CD4-positive, alpha-beta memory T cell (primary cell): ENCODE measurements at regions not wholly inside any gene's neighbourhood (a gene's known extent, or its start where the extent isn't known, plus 50 kb on each side); places are given as distances from the start of the nearest gene placed in this dataset.

Experiments used
- CTCF ChIA-PET: fragments of 350-600 bp; sonication (Branson Sonifier 250); formaldehyde crosslinking; loops from one replicate; lab custom pipeline; 2021; ENCODE audit warnings: inconsistent platforms; ENCODE audit not compliant: partially characterized antibody; lab: Charles Lee
- POLR2A ChIA-PET: fragments of 350-600 bp; sonication (Branson Sonifier 250); formaldehyde crosslinking; loops from one replicate; lab custom pipeline; 2021; ENCODE audit not compliant: partially characterized antibody; lab: Charles Lee
- DNase-seq, 5 donors: peaks; one replicate each; pipeline versions ENCODE4 v3.0.0 to v3.0.0-alpha.2; 2020 to 2022; ENCODE audit warnings: mixed read lengths in 1 of 5
- H3K27ac ChIP-seq: one replicate; pipeline ENCODE4 v1.7.0; 2013; ENCODE audit warnings: low read depth, low read length
- H3K27me3 ChIP-seq: 2 replicates; pipeline ENCODE4 v1.7.0; 2013; ENCODE audit warnings: mild to moderate bottlenecking, low read length, moderate library complexity; ENCODE audit not compliant: insufficient read depth
- H3K36me3 ChIP-seq: 2 replicates; pipeline ENCODE4 v1.7.0; 2013; ENCODE audit warnings: mild to moderate bottlenecking, low read length, moderate library complexity; ENCODE audit not compliant: insufficient read depth
- H3K4me1 ChIP-seq: 2 replicates; pipeline ENCODE4 v1.7.0; 2013; ENCODE audit warnings: mild to moderate bottlenecking, low read length, moderate library complexity; ENCODE audit not compliant: insufficient read depth
- H3K4me3 ChIP-seq, 2 donors: one replicate each; pipeline ENCODE4 v1.7.0; 2013; ENCODE audit warnings: low read length in 2 of 2, mild to moderate bottlenecking in 1 of 2
- H3K9me3 ChIP-seq, 2 donors: one replicate each; pipeline ENCODE4 v1.7.0; 2013; ENCODE audit warnings: low read length in 2 of 2, control low read depth in 1 of 2; ENCODE audit not compliant: control insufficient read depth in 1 of 2
- H3K27ac Mint-ChIP-seq, 7 donors: one replicate each; pipeline ENCODE4 v1.8.0; 2020 to 2021; ENCODE audit warnings: mixed read lengths in 7 of 7, mild to moderate bottlenecking in 6 of 7, inconsistent platforms in 3 of 7, moderate library complexity in 3 of 7
- H3K27me3 Mint-ChIP-seq, 2 donors: one replicate each; pipeline ENCODE4 v1.8.0; 2020 to 2021; ENCODE audit warnings: mixed read lengths in 2 of 2
- H3K36me3 Mint-ChIP-seq, 2 donors: one replicate each; pipeline ENCODE4 v1.8.0; 2020 to 2021; ENCODE audit warnings: mixed read lengths in 2 of 2, inconsistent platforms in 1 of 2, mild to moderate bottlenecking in 1 of 2
- H3K4me1 Mint-ChIP-seq, 4 donors: one replicate each; pipeline ENCODE4 v1.8.0; 2020 to 2021; ENCODE audit warnings: mixed read lengths in 4 of 4, mild to moderate bottlenecking in 1 of 4
- H3K4me3 Mint-ChIP-seq, 8 donors: one replicate each; pipeline ENCODE4 v1.8.0; 2020 to 2021; ENCODE audit warnings: mixed read lengths in 8 of 8, mild to moderate bottlenecking in 7 of 8, moderate library complexity in 6 of 8, inconsistent platforms in 3 of 8
- H3K9me3 Mint-ChIP-seq, 8 donors: one replicate each; pipeline ENCODE4 v1.8.0; 2020 to 2021; ENCODE audit warnings: mixed read lengths in 8 of 8, mild to moderate bottlenecking in 5 of 8, inconsistent platforms in 3 of 8, moderate library complexity in 1 of 8
- intact Hi-C: fragments of 100-400 bp; cut with micrococcal nuclease; formaldehyde crosslinking; loops from one replicate; pipeline ENCODE4 v1.15.1; 2023

DNA sequence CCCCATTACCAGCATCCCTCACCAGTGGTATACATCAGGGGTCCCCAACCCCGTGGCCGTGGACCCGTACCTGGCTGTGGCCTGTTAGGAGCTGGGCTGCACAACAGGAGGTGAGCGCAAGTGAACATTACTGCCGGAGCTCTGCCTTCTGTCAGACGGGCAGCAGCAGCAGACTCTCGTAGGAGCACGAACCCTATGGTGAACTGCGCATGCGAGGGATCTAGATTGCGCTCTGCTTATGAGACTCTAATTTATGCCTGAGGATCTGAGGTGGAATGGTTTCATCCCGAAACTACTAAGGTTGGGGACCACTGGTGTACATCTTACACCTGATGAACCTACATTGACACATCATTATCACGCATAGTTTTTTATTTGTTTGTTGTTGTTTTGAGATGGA is 52.8 kb upstream of the DHX15 start:
- no peak for DNase-seq
- intact Hi-C loops: no loop called here
- no peaks in the 10 kb centered on the region for H3K36me3 Mint-ChIP-seq
- ChIA-PET POLR2A (no interaction called here), CTCF (no interaction called here)
- H3K36me3 ChIP-seq: no peaks in the 10 kb centered on the region
- no peaks in the 10 kb centered on the region for H3K9me3 ChIP-seq
- H3K4me3 ChIP-seq: no peak overlapping the region
- H3K4me3 Mint-ChIP-seq: no peak overlapping the region
- H3K4me1 Mint-ChIP-seq: peaks cover 0 to 3% (median 0%) of the 10 kb centered on the region in 4 donors
- no peaks in the 10 kb centered on the region for H3K4me1 ChIP-seq
- H3K27me3 Mint-ChIP-seq: peaks cover 5% of the 10 kb centered on the region in 2 donors
- H3K27ac ChIP-seq: no peak overlapping the region
- no peak overlapping the region for H3K27ac Mint-ChIP-seq
- no peaks in the 10 kb centered on the region for H3K9me3 Mint-ChIP-seq
- H3K27me3 ChIP-seq: no peaks in the 10 kb centered on the region

DNA sequence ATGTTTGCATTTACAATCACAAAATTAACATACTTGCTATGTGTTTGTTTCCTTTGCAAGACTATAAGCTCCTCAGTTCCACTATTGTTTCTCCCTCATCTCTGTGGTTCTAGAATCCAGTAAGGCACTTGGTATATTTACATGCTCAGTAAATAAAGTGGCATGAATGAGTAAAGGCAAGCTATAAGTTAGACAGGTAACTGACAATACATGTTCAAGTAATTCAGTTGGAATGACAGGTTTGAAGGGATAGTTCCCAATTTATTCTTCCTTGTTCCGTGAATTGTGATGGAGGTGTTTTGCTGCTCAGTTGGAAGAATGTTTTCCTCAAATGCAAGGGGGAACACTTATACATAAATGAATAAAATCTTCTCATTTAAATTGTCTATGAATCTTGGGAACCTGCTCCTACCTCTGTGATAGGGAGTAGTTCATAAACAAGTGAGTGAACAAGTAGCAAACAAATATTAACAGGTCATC is 54.1 kb upstream of the DHX15 start:
- Mint-ChIP-seq H3K9me3 (no peaks in the 10 kb centered on the region), H3K27ac (no peak overlapping the region), H3K27me3 (peaks cover 8 to 9% of the 10 kb centered on the region in 2 donors), H3K36me3 (no peaks in the 10 kb centered on the region), H3K4me1 (peaks cover 0 to 3% (median 0%) of the 10 kb centered on the region in 4 donors), H3K4me3 (no peak overlapping the region)
- intact Hi-C loops: no loop called here
- H3K36me3 ChIP-seq: no peaks in the 10 kb centered on the region
- DNase-seq: no peak
- no peaks in the 10 kb centered on the region for H3K9me3 ChIP-seq
- ChIA-PET POLR2A (no interaction called here), CTCF (no interaction called here)
- no peak overlapping the region for H3K27ac ChIP-seq
- H3K4me1 ChIP-seq: no peaks in the 10 kb centered on the region
- no peaks in the 10 kb centered on the region for H3K27me3 ChIP-seq
- no peak overlapping the region for H3K4me3 ChIP-seq

DNA sequence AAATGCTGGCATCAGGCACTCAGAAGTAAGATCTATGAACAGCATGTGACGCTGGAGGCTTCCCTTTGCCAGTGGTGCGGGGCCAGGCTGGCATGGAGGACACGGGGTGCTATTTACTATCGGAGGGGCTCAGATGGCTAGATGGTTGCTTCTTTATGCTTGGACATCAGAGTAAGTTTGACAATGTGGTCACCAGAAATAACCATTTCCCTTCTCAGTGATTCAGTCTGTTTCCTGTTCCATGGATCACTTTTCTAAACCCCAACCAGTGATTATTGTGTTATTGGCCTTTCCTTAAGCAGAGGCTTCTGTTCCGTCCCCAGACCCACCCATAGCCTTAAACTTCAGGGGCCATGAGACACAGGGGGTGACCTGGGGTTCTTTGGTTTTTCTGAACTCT is 55.4 kb upstream of the DHX15 start:
- Mint-ChIP-seq H3K9me3 (peaks cover 0 to 2% (median 0%) of the 10 kb centered on the region in 8 donors), H3K27ac (no peak overlapping the region), H3K36me3 (no peaks in the 10 kb centered on the region), H3K27me3 (peaks cover 10 to 12% of the 10 kb centered on the region in 2 donors), H3K4me1 (peaks cover 0 to 3% (median 0%) of the 10 kb centered on the region in 4 donors), H3K4me3 (peak overlapping the region in 1 of 8 donors; percentile 5)
- H3K36me3 ChIP-seq: no peaks in the 10 kb centered on the region
- H3K9me3 ChIP-seq: no peaks in the 10 kb centered on the region
- DNase-seq: no peak
- H3K4me3 ChIP-seq: no peak overlapping the region
- POLR2A ChIA-PET: no interaction called here
- no peaks in the 10 kb centered on the region for H3K27me3 ChIP-seq
- no peak overlapping the region for H3K27ac ChIP-seq
- intact Hi-C loops: no loop called here
- CTCF ChIA-PET: no interaction called here
- H3K4me1 ChIP-seq: no peaks in the 10 kb centered on the region

DNA sequence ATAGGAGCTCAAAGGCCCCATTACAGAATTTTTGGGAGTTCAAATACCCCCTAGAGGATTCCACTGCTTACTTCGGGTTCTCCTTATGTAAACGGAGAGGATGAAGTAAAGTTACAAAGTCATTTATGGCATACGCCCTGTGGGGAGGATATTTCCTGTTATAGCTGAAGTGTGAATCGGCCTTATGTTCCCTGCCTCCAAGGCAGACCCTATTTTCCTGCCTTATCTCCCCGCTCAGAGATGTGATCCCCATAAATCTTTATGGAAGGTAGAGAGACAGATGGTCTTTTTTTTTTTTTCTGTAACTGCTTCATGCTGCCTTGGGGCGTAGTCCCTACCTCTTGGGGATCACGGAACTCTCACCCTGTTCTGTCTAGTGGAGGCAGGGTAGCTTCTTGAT is 56.0 kb upstream of the DHX15 start:
- H3K4me1 Mint-ChIP-seq: peaks cover 0 to 3% (median 0%) of the 10 kb centered on the region in 4 donors
- Histone ChIP-seq H3K9me3 (no peaks in the 10 kb centered on the region), H3K36me3 (no peaks in the 10 kb centered on the region), H3K4me1 (no peaks in the 10 kb centered on the region), H3K4me3 (no peak overlapping the region), H3K27ac (no peak overlapping the region), H3K27me3 (no peaks in the 10 kb centered on the region)
- ChIA-PET POLR2A (no interaction called here), CTCF (no interaction called here)
- no peaks in the 10 kb centered on the region for H3K36me3 Mint-ChIP-seq
- intact Hi-C loops: no loop called here
- H3K27me3 Mint-ChIP-seq: peaks cover 9 to 12% of the 10 kb centered on the region in 2 donors
- DNase-seq: no peak
- peaks cover 0 to 2% (median 0%) of the 10 kb centered on the region in 8 donors for H3K9me3 Mint-ChIP-seq
- no peak overlapping the region for H3K4me3 Mint-ChIP-seq
- no peak overlapping the region for H3K27ac Mint-ChIP-seq

DNA sequence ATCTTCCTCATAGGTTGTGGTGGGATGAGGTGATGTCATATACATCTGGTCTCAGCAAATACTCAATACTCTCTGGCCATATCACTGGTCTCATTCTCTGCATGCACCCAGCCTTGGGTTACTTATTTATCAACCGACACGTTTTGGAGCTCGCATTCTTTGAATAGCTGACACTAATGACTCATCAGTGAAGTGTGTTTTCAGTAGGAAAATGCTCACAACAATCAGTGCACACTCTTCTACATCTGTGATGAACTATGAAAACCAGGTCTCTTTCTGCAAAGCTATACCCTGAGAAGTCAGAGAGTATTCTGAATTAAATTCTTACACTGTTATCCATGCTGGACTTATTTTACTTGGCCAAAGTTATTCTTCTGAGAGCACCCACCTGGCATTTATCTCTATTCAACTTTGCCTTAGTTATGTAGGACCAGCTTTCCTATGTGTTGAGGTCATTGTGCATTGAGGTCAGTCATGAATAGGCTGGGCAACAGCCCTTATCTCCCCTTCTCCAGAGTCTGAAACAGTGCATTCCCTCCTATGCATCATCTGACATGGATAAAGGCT is 58.7 kb upstream of the DHX15 start:
- H3K4me1 ChIP-seq: no peaks in the 10 kb centered on the region
- no peaks in the 10 kb centered on the region for H3K9me3 ChIP-seq
- peaks cover 9 to 19% of the 10 kb centered on the region in 2 donors for H3K27me3 Mint-ChIP-seq
- H3K36me3 Mint-ChIP-seq: no peaks in the 10 kb centered on the region
- no peaks in the 10 kb centered on the region for H3K36me3 ChIP-seq
- H3K4me3 ChIP-seq: no peak overlapping the region
- POLR2A ChIA-PET: no interaction called here
- H3K27ac Mint-ChIP-seq: no peak overlapping the region
- CTCF ChIA-PET: no interaction called here
- H3K27ac ChIP-seq: no peak overlapping the region
- no peaks in the 10 kb centered on the region for H3K27me3 ChIP-seq
- H3K4me1 Mint-ChIP-seq: no peaks in the 10 kb centered on the region
- H3K4me3 Mint-ChIP-seq: no peak overlapping the region
- intact Hi-C loops: no loop called here
- DNase-seq: no peak
- H3K9me3 Mint-ChIP-seq: peaks cover 0 to 2% (median 0%) of the 10 kb centered on the region in 8 donors

DNA sequence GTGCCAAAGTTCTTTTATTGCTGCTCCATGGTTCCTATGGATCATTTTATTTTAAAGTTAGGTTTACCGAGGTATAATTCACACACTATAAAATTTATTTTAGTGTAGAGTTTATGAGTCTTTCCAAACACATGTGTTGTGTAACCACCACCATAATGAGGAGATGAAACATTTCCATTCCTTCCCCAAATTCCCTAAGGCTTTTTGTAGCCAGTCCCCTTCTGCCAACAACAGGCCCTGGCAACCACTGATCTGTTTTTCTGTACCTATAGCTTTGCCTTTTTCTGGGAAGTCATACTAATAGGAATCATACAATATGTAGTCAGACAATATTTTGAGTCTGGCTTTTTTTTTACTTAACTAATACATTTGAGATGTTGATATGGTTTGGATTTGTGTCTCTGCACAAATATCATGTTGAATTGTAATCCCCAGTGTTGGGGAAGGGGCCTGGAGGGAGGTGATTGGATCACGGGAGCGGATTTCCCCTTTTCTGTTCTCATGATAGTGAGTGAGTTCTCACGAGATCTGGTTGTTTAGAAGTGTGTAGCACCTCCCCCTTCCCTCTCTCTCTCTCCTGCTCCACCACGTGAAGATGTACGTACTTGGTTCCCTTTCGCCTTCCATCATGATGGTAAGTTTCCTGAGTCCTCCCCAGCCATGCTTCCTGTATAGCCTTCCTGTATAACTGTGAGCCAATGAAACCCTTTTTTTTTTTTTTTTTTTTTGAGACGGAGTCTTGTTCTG is 59.6 kb upstream of the DHX15 start:
- no peaks in the 10 kb centered on the region for H3K4me1 Mint-ChIP-seq
- H3K27me3 ChIP-seq: no peaks in the 10 kb centered on the region
- H3K27ac Mint-ChIP-seq: peak overlapping the region in 1 of 7 donors; percentile 40
- peaks cover 0 to 2% (median 0%) of the 10 kb centered on the region in 8 donors for H3K9me3 Mint-ChIP-seq
- POLR2A ChIA-PET: no interaction called here
- no peaks in the 10 kb centered on the region for H3K36me3 ChIP-seq
- H3K9me3 ChIP-seq: no peaks in the 10 kb centered on the region
- H3K4me3 ChIP-seq: no peak overlapping the region
- no peaks in the 10 kb centered on the region for H3K4me1 ChIP-seq
- H3K27ac ChIP-seq: no peak overlapping the region
- no peaks in the 10 kb centered on the region for H3K36me3 Mint-ChIP-seq
- CTCF ChIA-PET: no interaction called here
- no peak overlapping the region for H3K4me3 Mint-ChIP-seq
- DNase-seq: no peak
- peaks cover 9 to 19% of the 10 kb centered on the region in 2 donors for H3K27me3 Mint-ChIP-seq
- intact Hi-C loops: no loop called here

DNA sequence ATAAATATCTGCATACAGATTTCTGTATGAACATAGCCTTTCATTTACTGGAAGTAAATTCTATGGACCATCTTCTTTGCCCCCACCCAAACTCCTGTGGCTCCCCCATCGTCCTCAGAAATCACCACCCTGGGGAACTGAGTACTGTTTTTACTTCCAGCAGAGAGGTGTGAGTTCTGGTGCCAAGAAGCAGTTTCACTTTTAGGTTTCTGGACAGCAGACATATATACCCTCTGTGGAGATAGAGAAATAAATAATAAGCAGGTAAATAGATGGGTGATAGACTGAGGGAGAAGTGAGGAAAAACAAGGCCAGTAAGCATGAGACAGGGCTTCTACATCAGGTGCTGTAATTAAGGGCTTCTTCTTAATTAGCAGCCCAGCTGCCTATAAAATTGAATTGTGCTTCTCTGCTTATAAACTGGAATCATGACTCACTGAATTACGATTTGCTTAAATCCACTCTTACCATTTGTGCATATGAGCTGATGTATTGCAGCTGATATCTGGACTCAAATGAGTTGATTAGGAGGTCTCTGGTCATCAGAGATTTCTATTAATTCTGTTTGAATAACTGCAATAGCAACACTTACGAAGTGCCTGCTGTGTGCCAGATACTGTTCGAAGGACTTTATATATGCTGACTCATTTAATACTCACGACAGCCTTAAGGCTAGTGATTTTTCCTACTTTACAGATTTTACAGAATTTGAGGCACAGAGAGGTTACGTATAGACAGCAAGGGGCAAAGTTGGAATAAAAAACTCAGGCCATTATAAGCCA is 60.8 kb upstream of the DHX15 start:
- Histone ChIP-seq H3K27ac (no peak overlapping the region), H3K4me1 (no peaks in the 10 kb centered on the region), H3K36me3 (no peaks in the 10 kb centered on the region), H3K4me3 (no peak overlapping the region), H3K27me3 (no peaks in the 10 kb centered on the region), H3K9me3 (no peaks in the 10 kb centered on the region)
- POLR2A ChIA-PET: no interaction called here
- H3K4me1 Mint-ChIP-seq: no peaks in the 10 kb centered on the region
- DNase-seq: no peak
- no peak overlapping the region for H3K4me3 Mint-ChIP-seq
- H3K27me3 Mint-ChIP-seq: peaks cover 7 to 20% of the 10 kb centered on the region in 2 donors
- H3K9me3 Mint-ChIP-seq: peaks cover 0 to 2% (median 0%) of the 10 kb centered on the region in 8 donors
- no peak overlapping the region for H3K27ac Mint-ChIP-seq
- H3K36me3 Mint-ChIP-seq: no peaks in the 10 kb centered on the region
- intact Hi-C loops: no loop called here
- CTCF ChIA-PET: no interaction called here
